ENCODE measurements at regions not wholly inside any gene's neighbourhood (a gene's known extent, or its start where the extent isn't known, plus 50 kb on each side); places are given as distances from the start of the nearest gene placed in this dataset.

GRCh38 chr1:221626041-221626440 lies 115.8 kb downstream of the DUSP10 start:
- no peaks in the 10 kb centered on the region for H3K79me2 ChIP-seq (ENCODE audit: insufficient read depth, low read length)
- WGBS (ENCODE audit: insufficient coverage): 100% methylated on average over 1 of the region's 1 CpG
- no peak overlapping the region for H3K27ac ChIP-seq (ENCODE audit: low read depth in 1 of 2, low read length in 2 of 2)
- no peaks in the 10 kb centered on the region for H3K4me1 ChIP-seq (ENCODE audit: control insufficient read depth in 1 of 2, insufficient read depth in 2 of 2, low read length in 2 of 2)
- H3K36me3 Mint-ChIP-seq: no peaks in the 10 kb centered on the region
- H3K4me3 ChIP-seq (replicated peaks in 1 of 3; ENCODE audit: low read depth in 2 of 3, low read length in 3 of 3): no peak overlapping the region
- no peak overlapping the region for H3K4me3 Mint-ChIP-seq
- no peaks in the 10 kb centered on the region for H3K36me3 ChIP-seq (replicated peaks in 1 of 2; ENCODE audit: control insufficient read depth in 1 of 2, insufficient read depth in 2 of 2, low read length in 2 of 2)
- no peaks in the 10 kb centered on the region for H3K27me3 Mint-ChIP-seq (ENCODE audit: low read depth in 3 of 3)
- H4K20me1 ChIP-seq (ENCODE audit: insufficient read depth, low read length): no peaks in the 10 kb centered on the region
- no peaks in the 10 kb centered on the region for H3K4me1 Mint-ChIP-seq
- no peak for TF ChIP-seq CTCF (IDR thresholded peaks at IDR 0.05)
- H3K9me3 ChIP-seq (replicated peaks in 1 of 2; ENCODE audit: control insufficient read depth in 1 of 2, insufficient read depth in 1 of 2, low read length in 2 of 2): no peaks in the 10 kb centered on the region
- peaks cover 0 to 3% (median 0%) of the 10 kb centered on the region in 7 donors for H3K9me3 Mint-ChIP-seq
- DNase-seq: no peak
- H3K4me2 ChIP-seq (replicated peaks; ENCODE audit: extremely low read depth, low read length, poor library complexity, severe bottlenecking): no peak overlapping the region
- intact Hi-C loops (cut with micrococcal nuclease): no loop called here
- no peak overlapping the region for H2AFZ ChIP-seq (ENCODE audit: insufficient read depth, low read depth, low read length, poor library complexity, severe bottlenecking)
- no peaks in the 10 kb centered on the region for H3K27me3 ChIP-seq (ENCODE audit: control insufficient read depth in 2 of 2, insufficient read depth in 2 of 2, low read length in 2 of 2)
- H3K27ac Mint-ChIP-seq: no peak overlapping the region
- no peak overlapping the region for H3K9ac ChIP-seq (ENCODE audit: insufficient read depth, low read length, poor library complexity, severe bottlenecking)

- Histone ChIP-seq H3K9me3 (replicated peaks in 1 of 2; ENCODE audit: control insufficient read depth in 1 of 2, insufficient read depth in 1 of 2, low read length in 2 of 2) (no peaks in the 10 kb centered on the region), H3K9ac (ENCODE audit: insufficient read depth, low read length, poor library complexity, severe bottlenecking) (no peak overlapping the region), H3K4me3 (replicated peaks in 1 of 3; ENCODE audit: low read depth in 2 of 3, low read length in 3 of 3) (no peak overlapping the region), H4K20me1 (ENCODE audit: insufficient read depth, low read length) (no peaks in the 10 kb centered on the region), H3K4me1 (ENCODE audit: control insufficient read depth in 1 of 2, insufficient read depth in 2 of 2, low read length in 2 of 2) (no peaks in the 10 kb centered on the region), H3K27ac (ENCODE audit: low read depth in 1 of 2, low read length in 2 of 2) (no peak overlapping the region), H2AFZ (ENCODE audit: insufficient read depth, low read depth, low read length, poor library complexity, severe bottlenecking) (no peak overlapping the region), H3K79me2 (ENCODE audit: insufficient read depth, low read length) (no peaks in the 10 kb centered on the region), H3K27me3 (ENCODE audit: control insufficient read depth in 2 of 2, insufficient read depth in 2 of 2, low read length in 2 of 2) (no peaks in the 10 kb centered on the region), H3K4me2 (replicated peaks; ENCODE audit: extremely low read depth, low read length, poor library complexity, severe bottlenecking) (no peak overlapping the region), H3K36me3 (replicated peaks in 1 of 2; ENCODE audit: control insufficient read depth in 1 of 2, insufficient read depth in 2 of 2, low read length in 2 of 2) (no peaks in the 10 kb centered on the region)
- no peaks in the 10 kb centered on the region for H3K36me3 Mint-ChIP-seq
- DNase-seq: no peak
- no peaks in the 10 kb centered on the region for H3K4me1 Mint-ChIP-seq
- H3K4me3 Mint-ChIP-seq: no peak overlapping the region
- no peaks in the 10 kb centered on the region for H3K27me3 Mint-ChIP-seq (ENCODE audit: low read depth in 3 of 3)
- TF ChIP-seq CTCF (IDR thresholded peaks at IDR 0.05): no peak
- no peak overlapping the region for H3K27ac Mint-ChIP-seq
- peaks cover 0 to 3% (median 0%) of the 10 kb centered on the region in 7 donors for H3K9me3 Mint-ChIP-seq
- intact Hi-C loops (cut with micrococcal nuclease): no loop called here
These were observed 111.7 kb downstream of the DUSP10 start for GRCh38 chr1:221630236-221630635.

Measured in CD14-positive monocyte (primary cell).